Sigmoid colon (tissue), 4 donors: ENCODE measurements at regions not wholly inside any gene's neighbourhood (a gene's known extent, or its start where the extent isn't known, plus 50 kb on each side); places are given as distances from the start of the nearest gene placed in this dataset.

Experiments
- EP300 ChIP-seq, 4 donors: sonication (generic); formaldehyde crosslinking; IDR thresholded peaks; one replicate each; pipeline ENCODE4 v1.6.1; 2017; ENCODE audit warnings: antibody characterized with exemption in 4 of 4
- POLR2A ChIP-seq, 2 donors: fragments of 450-650 bp; IDR thresholded peaks; one replicate each; pipeline ENCODE4 v1.6.1; 2016; ENCODE audit warnings: antibody characterized with exemption in 2 of 2, mild to moderate bottlenecking in 2 of 2, moderate library complexity in 2 of 2
- POLR2AphosphoS5 ChIP-seq, 4 donors: sonication (generic); formaldehyde crosslinking; IDR thresholded peaks; one replicate each; pipeline ENCODE4 v1.6.1; 2017; ENCODE audit warnings: antibody characterized with exemption in 4 of 4
- TF ChIP-seq, protein P1 (sequence below), 4 experiments: fragments of 450-650 bp in 3 of 4; fragments of 200-600 bp in 1 of 4; IDR thresholded peaks; one replicate each; pipeline ENCODE4 v1.5.1; 2016 to 2019; ENCODE audit warnings: antibody characterized with exemption in 4 of 4, mild to moderate bottlenecking in 3 of 4, moderate library complexity in 2 of 4

DNA sequence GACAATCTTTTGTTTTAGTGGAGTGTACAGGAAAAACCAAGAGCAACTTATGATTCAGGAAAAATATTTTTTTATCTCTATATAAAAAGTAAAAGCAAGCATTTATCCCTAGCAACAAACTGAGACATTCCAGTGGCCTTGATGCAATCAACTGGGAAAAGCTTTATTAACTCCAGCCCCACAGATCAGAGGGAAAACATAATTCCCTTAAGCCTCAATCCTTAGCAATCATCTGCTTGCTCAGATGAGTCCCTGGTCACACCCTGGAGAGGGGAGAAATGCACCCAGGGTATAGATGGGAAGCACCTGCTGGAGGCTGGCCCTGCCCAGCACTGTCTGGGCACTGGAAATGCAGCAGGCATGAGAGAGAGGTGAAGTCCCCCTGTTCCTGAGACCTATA, 636.6 kb downstream of the TNS3 start:
- TF ChIP-seq EP300 (IDR thresholded peaks at IDR 0.05) (no peak), POLR2A (IDR thresholded peaks at IDR 0.05) (no peak), POLR2AphosphoS5 (IDR thresholded peaks at IDR 0.05) (no peak)
- TF ChIP-seq, protein P1, sequence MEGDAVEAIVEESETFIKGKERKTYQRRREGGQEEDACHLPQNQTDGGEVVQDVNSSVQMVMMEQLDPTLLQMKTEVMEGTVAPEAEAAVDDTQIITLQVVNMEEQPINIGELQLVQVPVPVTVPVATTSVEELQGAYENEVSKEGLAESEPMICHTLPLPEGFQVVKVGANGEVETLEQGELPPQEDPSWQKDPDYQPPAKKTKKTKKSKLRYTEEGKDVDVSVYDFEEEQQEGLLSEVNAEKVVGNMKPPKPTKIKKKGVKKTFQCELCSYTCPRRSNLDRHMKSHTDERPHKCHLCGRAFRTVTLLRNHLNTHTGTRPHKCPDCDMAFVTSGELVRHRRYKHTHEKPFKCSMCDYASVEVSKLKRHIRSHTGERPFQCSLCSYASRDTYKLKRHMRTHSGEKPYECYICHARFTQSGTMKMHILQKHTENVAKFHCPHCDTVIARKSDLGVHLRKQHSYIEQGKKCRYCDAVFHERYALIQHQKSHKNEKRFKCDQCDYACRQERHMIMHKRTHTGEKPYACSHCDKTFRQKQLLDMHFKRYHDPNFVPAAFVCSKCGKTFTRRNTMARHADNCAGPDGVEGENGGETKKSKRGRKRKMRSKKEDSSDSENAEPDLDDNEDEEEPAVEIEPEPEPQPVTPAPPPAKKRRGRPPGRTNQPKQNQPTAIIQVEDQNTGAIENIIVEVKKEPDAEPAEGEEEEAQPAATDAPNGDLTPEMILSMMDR (IDR thresholded peaks at IDR 0.05) = no peak
